HCT116 (cell line): ENCODE measurements at regions not wholly inside any gene's neighbourhood (a gene's known extent, or its start where the extent isn't known, plus 50 kb on each side); places are given as distances from the start of the nearest gene placed in this dataset.

Experiments
- CEBPB ChIP-seq: IDR thresholded peaks from 2 replicates; pipeline ENCODE4 v1.6.1; 2012; ENCODE audit warnings: low read depth
- CTCF ChIP-seq, 3 experiments: fragments of 200-600 bp in 1 of 3; sonication (generic) in 1 of 3; IDR thresholded peaks in 2 of 3; conservative IDR thresholded peaks in 1 of 3; 2 replicates each; pipeline ENCODE4 v1.5.1; 2012 to 2017; ENCODE audit warnings: low read depth in 2 of 3, low read length in 2 of 3, antibody characterized with exemption in 1 of 3, borderline replicate concordance in 1 of 3, control low read depth in 1 of 3, mild to moderate bottlenecking in 1 of 3, mixed read lengths in 1 of 3, mixed run types in 1 of 3, moderate library complexity in 1 of 3; ENCODE audit not compliant: insufficient read depth in 1 of 3
- EZH2 ChIP-seq: fragments of 200-600 bp; sonication (generic); IDR thresholded peaks from 2 replicates; pipeline ENCODE4 v1.6.1; 2017; ENCODE audit warnings: antibody characterized with exemption, mixed run types
- MAX ChIP-seq: IDR thresholded peaks from 2 replicates; pipeline ENCODE4 v1.6.1; 2012
- POLR2A ChIP-seq: IDR thresholded peaks from 2 replicates; pipeline ENCODE4 v1.7.0; 2011; ENCODE audit warnings: borderline replicate concordance; ENCODE audit not compliant: insufficient read depth, insufficient read length; ENCODE audit errors: extremely low read depth
- POLR2AphosphoS5 ChIP-seq: IDR thresholded peaks from 2 replicates; pipeline ENCODE4 v1.6.1; 2011; ENCODE audit warnings: mild to moderate bottlenecking, low read depth, low read length, moderate library complexity
- REST ChIP-seq: IDR thresholded peaks from 2 replicates; pipeline ENCODE4 v1.6.1; 2012; ENCODE audit warnings: low read depth
- SRF ChIP-seq: IDR thresholded peaks from 2 replicates; pipeline ENCODE4 v1.6.1; 2012; ENCODE audit warnings: low read depth
- TCF7L2 ChIP-seq: IDR thresholded peaks from 2 replicates; pipeline ENCODE4 v1.7.0; 2011; ENCODE audit warnings: borderline replicate concordance, inconsistent platforms; ENCODE audit not compliant: insufficient read depth, insufficient read length; ENCODE audit errors: extremely low read depth
- TF ChIP-seq, protein P1 (sequence below): IDR thresholded peaks from 2 replicates; pipeline ENCODE4 v1.6.1; 2011; ENCODE audit warnings: mild to moderate bottlenecking, low read length, moderate library complexity; ENCODE audit not compliant: insufficient replicate concordance; ENCODE audit errors: extremely low read depth

- no peak for TF ChIP-seq CTCF (IDR thresholded peaks at IDR 0.05 in 2 of 3, conservative IDR thresholded peaks at IDR 0.05 in 1 of 3; ENCODE audit: borderline replicate concordance in 1 of 3, insufficient read depth in 1 of 3, low read depth in 2 of 3, low read length in 2 of 3)
- no peak for TF ChIP-seq MAX
- TF ChIP-seq POLR2AphosphoS5: no peak
- TF ChIP-seq TCF7L2: no peak
- no peak for TF ChIP-seq SRF
- no peak for TF ChIP-seq REST
- TF ChIP-seq, protein P1, sequence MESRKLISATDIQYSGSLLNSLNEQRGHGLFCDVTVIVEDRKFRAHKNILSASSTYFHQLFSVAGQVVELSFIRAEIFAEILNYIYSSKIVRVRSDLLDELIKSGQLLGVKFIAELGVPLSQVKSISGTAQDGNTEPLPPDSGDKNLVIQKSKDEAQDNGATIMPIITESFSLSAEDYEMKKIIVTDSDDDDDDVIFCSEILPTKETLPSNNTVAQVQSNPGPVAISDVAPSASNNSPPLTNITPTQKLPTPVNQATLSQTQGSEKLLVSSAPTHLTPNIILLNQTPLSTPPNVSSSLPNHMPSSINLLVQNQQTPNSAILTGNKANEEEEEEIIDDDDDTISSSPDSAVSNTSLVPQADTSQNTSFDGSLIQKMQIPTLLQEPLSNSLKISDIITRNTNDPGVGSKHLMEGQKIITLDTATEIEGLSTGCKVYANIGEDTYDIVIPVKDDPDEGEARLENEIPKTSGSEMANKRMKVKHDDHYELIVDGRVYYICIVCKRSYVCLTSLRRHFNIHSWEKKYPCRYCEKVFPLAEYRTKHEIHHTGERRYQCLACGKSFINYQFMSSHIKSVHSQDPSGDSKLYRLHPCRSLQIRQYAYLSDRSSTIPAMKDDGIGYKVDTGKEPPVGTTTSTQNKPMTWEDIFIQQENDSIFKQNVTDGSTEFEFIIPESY: no peak
- TF ChIP-seq POLR2A: no peak
- TF ChIP-seq CEBPB: no peak
- no peak for TF ChIP-seq EZH2
These were observed 548.0 kb downstream of the IRS1 start for GRCh38 chr2:226251661-226252060.
